Smooth muscle cell (in vitro differentiated cells): ENCODE measurements at regions not wholly inside any gene's neighbourhood (a gene's known extent, or its start where the extent isn't known, plus 50 kb on each side); places are given as distances from the start of the nearest gene placed in this dataset.

Source experiments
- DNase-seq: peaks from one replicate; lab custom pipeline; 2025; ENCODE audit not compliant: unreplicated experiment; lab: John Stamatoyannopoulos, UW
- H2AFZ ChIP-seq: fragments of 200-600 bp; sonication (generic); 2 replicates; pipeline ENCODE4 v1.6.0; 2016; ENCODE audit warnings: antibody characterized with exemption, low read depth, mild to moderate bottlenecking
- H3F3A ChIP-seq: fragments of 200-600 bp; sonication (generic); 2 replicates; pipeline ENCODE4 v1.6.0; 2017; ENCODE audit warnings: antibody characterized with exemption, low read depth
- H3K27ac ChIP-seq: fragments of 200-600 bp; sonication (generic); 2 replicates; pipeline ENCODE4 v1.5.1; 2016; ENCODE audit warnings: low read depth, mild to moderate bottlenecking
- H3K27me3 ChIP-seq: fragments of 200-600 bp; sonication (generic); 2 replicates; pipeline ENCODE4 v1.6.1; 2016; ENCODE audit warnings: low read depth, mild to moderate bottlenecking
- H3K36me3 ChIP-seq: fragments of 200-600 bp; sonication (generic); 2 replicates; pipeline ENCODE4 v1.5.1; 2016; ENCODE audit warnings: low read depth
- H3K4me1 ChIP-seq: fragments of 200-600 bp; sonication (generic); 2 replicates; pipeline ENCODE4 v1.5.1; 2016; ENCODE audit warnings: low read depth
- H3K4me2 ChIP-seq: fragments of 200-600 bp; sonication (generic); 2 replicates; pipeline ENCODE4 v1.6.0; 2016; ENCODE audit warnings: mild to moderate bottlenecking
- H3K4me3 ChIP-seq: fragments of 200-600 bp; sonication (generic); 2 replicates; pipeline ENCODE4 v1.5.1; 2016; ENCODE audit warnings: mild to moderate bottlenecking
- H3K79me2 ChIP-seq: fragments of 200-600 bp; sonication (generic); 2 replicates; pipeline ENCODE4 v1.6.0; 2016; ENCODE audit warnings: low read depth, mild to moderate bottlenecking
- H3K9ac ChIP-seq: fragments of 200-600 bp; sonication (generic); 2 replicates; pipeline ENCODE4 v1.6.0; 2016; ENCODE audit warnings: low read depth
- H3K9me3 ChIP-seq: fragments of 200-600 bp; sonication (generic); replicated peaks from 2 replicates; pipeline ENCODE4 v1.5.1; 2016; ENCODE audit warnings: low read depth
- H4K20me1 ChIP-seq: fragments of 200-600 bp; sonication (generic); 2 replicates; pipeline ENCODE4 v1.6.0; 2016; ENCODE audit warnings: low read depth
- WGBS: methylation state at CpG from one replicate; pipeline ENCODE4 v1.1.7; 2016; ENCODE audit warnings: low lambda C conversion rate; 5-methylcytosine and 5-hydroxymethylcytosine counted together
- TF ChIP-seq, protein P1 (sequence below): fragments of 200-600 bp; sonication (generic); IDR thresholded peaks from 2 replicates; pipeline ENCODE4 v1.5.1; 2017; ENCODE audit warnings: borderline replicate concordance, mild to moderate bottlenecking, antibody characterized with exemption; ENCODE audit not compliant: insufficient read depth, poor library complexity, severe bottlenecking

DNA sequence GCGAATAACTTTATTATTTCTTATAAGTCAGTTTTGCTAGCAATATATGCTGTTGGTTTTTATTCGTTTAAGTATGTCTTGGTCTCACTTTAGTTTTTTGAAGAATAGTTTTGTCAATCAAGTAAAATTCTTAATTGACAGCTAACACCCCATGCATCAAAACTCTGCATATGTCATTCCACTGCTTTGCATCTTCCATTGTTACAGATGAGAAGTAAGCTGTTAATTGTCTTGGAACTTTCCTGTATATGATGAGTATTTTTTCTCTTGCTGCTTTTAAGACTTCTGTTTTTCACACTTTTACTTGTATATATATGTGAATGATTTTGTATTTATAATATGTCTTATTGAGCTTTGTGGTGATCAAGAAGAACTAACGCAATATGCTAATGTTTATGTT is 1048.4 kb downstream of the CNTNAP5 start:
- no peak for DNase-seq
- H3K27ac ChIP-seq = no peak overlapping the region
- no peak overlapping the region for H3K9ac ChIP-seq
- no peak overlapping the region for H3K4me2 ChIP-seq
- TF ChIP-seq, protein P1, sequence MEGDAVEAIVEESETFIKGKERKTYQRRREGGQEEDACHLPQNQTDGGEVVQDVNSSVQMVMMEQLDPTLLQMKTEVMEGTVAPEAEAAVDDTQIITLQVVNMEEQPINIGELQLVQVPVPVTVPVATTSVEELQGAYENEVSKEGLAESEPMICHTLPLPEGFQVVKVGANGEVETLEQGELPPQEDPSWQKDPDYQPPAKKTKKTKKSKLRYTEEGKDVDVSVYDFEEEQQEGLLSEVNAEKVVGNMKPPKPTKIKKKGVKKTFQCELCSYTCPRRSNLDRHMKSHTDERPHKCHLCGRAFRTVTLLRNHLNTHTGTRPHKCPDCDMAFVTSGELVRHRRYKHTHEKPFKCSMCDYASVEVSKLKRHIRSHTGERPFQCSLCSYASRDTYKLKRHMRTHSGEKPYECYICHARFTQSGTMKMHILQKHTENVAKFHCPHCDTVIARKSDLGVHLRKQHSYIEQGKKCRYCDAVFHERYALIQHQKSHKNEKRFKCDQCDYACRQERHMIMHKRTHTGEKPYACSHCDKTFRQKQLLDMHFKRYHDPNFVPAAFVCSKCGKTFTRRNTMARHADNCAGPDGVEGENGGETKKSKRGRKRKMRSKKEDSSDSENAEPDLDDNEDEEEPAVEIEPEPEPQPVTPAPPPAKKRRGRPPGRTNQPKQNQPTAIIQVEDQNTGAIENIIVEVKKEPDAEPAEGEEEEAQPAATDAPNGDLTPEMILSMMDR = no peak
- H2AFZ ChIP-seq = no peak overlapping the region
- no peaks in the 10 kb centered on the region for H3F3A ChIP-seq
- H3K36me3 ChIP-seq = no peaks in the 10 kb centered on the region
- no peaks in the 10 kb centered on the region for H3K79me2 ChIP-seq
- H3K4me1 ChIP-seq = no peaks in the 10 kb centered on the region
- no peaks in the 10 kb centered on the region for H4K20me1 ChIP-seq
- 93% methylated on average over 3 of the region's 3 CpGs for WGBS
- no peaks in the 10 kb centered on the region for H3K9me3 ChIP-seq
- H3K4me3 ChIP-seq = no peak overlapping the region
- H3K27me3 ChIP-seq = no peaks in the 10 kb centered on the region

GRCh38 chr2:125085904-125086303 is 1060.8 kb downstream of the CNTNAP5 start:
- Histone ChIP-seq H2AFZ (no peak overlapping the region), H3K4me1 (no peaks in the 10 kb centered on the region), H3K9me3 (no peaks in the 10 kb centered on the region), H3K27me3 (no peaks in the 10 kb centered on the region), H3K36me3 (no peaks in the 10 kb centered on the region), H3K4me3 (no peak overlapping the region), H3F3A (no peaks in the 10 kb centered on the region), H3K79me2 (no peaks in the 10 kb centered on the region), H4K20me1 (no peaks in the 10 kb centered on the region), H3K4me2 (no peak overlapping the region), H3K9ac (no peak overlapping the region), H3K27ac (no peak overlapping the region)
- no peak for DNase-seq
- WGBS = 96% methylated on average over 1 of the region's 1 CpG
- TF ChIP-seq, protein P1 = no peak

DNA sequence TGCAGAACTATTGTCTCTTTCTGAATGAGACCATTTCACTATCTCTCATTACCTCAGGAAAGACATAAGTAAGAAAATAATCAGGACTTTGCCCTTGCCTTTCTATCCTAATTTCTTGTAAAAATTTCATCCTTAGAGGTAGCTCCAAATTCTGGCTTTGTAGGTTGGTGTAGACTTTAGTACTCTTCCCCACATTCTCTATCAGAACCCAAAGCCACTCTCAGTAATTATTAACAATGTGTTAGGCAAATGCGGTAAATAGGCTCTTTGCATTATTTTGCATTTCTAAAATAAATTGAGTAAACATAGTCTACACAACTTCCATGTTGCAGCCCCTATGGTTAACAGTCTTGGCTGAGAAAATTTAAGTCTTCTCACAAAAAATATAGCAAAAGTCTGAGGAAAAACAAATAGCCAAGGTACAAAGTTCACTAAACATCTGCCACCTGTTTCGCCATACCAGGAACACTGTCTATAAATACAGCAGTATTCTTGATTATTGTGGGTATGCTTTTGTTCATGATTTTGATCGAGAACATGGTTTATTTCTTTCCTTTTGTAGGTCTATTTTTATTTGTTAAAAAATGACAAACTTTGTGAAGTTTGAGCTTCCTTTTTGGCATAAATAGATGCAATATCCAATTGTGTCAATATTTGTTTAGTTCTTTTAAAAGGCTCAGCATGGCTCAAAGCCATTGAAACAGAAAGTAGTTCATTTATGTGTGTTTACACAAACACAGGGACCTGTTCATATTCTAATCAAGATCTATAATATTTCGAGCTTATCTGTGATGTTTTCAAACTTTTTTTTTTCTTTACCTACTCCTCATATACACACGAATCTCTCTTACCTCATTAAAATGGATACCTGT is 1061.5 kb downstream of the CNTNAP5 start:
- 83% methylated on average over 5 of the region's 5 CpGs for WGBS
- Histone ChIP-seq H3K4me3 (no peak overlapping the region), H3K27ac (no peak overlapping the region), H3K9ac (no peak overlapping the region), H3K79me2 (no peaks in the 10 kb centered on the region), H3K27me3 (no peaks in the 10 kb centered on the region), H4K20me1 (no peaks in the 10 kb centered on the region), H3K4me2 (no peak overlapping the region), H3K4me1 (no peaks in the 10 kb centered on the region), H3K36me3 (no peaks in the 10 kb centered on the region), H3F3A (no peaks in the 10 kb centered on the region), H3K9me3 (no peaks in the 10 kb centered on the region), H2AFZ (no peak overlapping the region)
- no peak for DNase-seq
- TF ChIP-seq, protein P1 = no peak
